Adrenal gland (tissue), 9 donors: ENCODE measurements at regions not wholly inside any gene's neighbourhood (a gene's known extent, or its start where the extent isn't known, plus 50 kb on each side); places are given as distances from the start of the nearest gene placed in this dataset.

Source experiments
- DNase-seq, 7 donors: peaks; one replicate each; pipeline ENCODE4 v3.0.0-alpha.2; 2019 to 2020
- H3K27ac ChIP-seq, 5 donors: fragments of 200-600 bp; sonication (generic) in 4 of 5; 1 replicate in 3 of 5; 2 replicates in 2 of 5; pipeline versions ENCODE4 v1.5.1 to v1.8.0; 2016 to 2020; ENCODE audit warnings: mild to moderate bottlenecking in 1 of 5
- H3K27me3 ChIP-seq: fragments of 200-600 bp; 2 replicates; pipeline ENCODE4 v1.8.0; 2021
- H3K36me3 ChIP-seq, 2 donors: fragments of 200-600 bp; replicated peaks in 1 of 2; 1 replicate in 1 of 2; 2 replicates in 1 of 2; pipeline versions ENCODE4 v1.5.1 to v1.8.0; 2018 to 2022
- H3K4me1 ChIP-seq, 2 donors: fragments of 200-600 bp; replicated peaks in 1 of 2; 1 replicate in 1 of 2; 2 replicates in 1 of 2; pipeline versions ENCODE4 v1.5.1 to v1.8.0; 2018 to 2021
- H3K4me3 ChIP-seq, 4 donors: fragments of 200-600 bp; sonication (generic) in 3 of 4; one replicate each; pipeline ENCODE4 v1.5.1; 2016 to 2018
- H3K9me3 ChIP-seq, 3 donors: fragments of 200-600 bp; sonication (generic) in 1 of 3; replicated peaks in 1 of 3; 1 replicate in 2 of 3; 2 replicates in 1 of 3; pipeline versions ENCODE4 v1.5.1 to v1.8.0; 2016 to 2021
- POLR2A ChIP-seq, 2 donors: fragments of 450-650 bp; IDR thresholded peaks; one replicate each; pipeline ENCODE4 v1.6.1; 2017; ENCODE audit warnings: antibody characterized with exemption in 2 of 2, mild to moderate bottlenecking in 2 of 2, moderate library complexity in 1 of 2
- WGBS, 4 donors: extraction: QIAGEN DNeasy Blood & Tissue Kit in 2 of 4; methylation state at CpG; one replicate each; pipeline versions ENCODE4 v1.1.5 to v1.1.7; 2013 to 2017; 5-methylcytosine and 5-hydroxymethylcytosine counted together
- intact Hi-C, 2 donors: fragments of 100-400 bp; cut with DNase I; formaldehyde crosslinking; loops; one replicate each; pipeline versions ENCODE4 v1.14.1 to v1.15.0; 2022 to 2023
- TF ChIP-seq, protein P1 (sequence below), 6 experiments: fragments of 450-650 bp in 4 of 6; fragments of 200-600 bp in 2 of 6; sonication (generic) in 1 of 6; IDR thresholded peaks; 1 replicate in 5 of 6; 2 replicates in 1 of 6; pipeline versions ENCODE4 v1.5.1 to v1.8.0; 2016 to 2021; ENCODE audit warnings: antibody characterized with exemption in 6 of 6, mild to moderate bottlenecking in 2 of 6, moderate library complexity in 1 of 6
- donor health status: healthy with polysubstance abuse.
- donor health status: Bipolar disorder and iron deficiency.
- donor health status: DM: yes; HTN: yes; CAD: no.
- donor health status: DM: no; HTN: no; CAD: no.
- donor health status: DM: no; HTN: no; CAD: no.

DNA sequence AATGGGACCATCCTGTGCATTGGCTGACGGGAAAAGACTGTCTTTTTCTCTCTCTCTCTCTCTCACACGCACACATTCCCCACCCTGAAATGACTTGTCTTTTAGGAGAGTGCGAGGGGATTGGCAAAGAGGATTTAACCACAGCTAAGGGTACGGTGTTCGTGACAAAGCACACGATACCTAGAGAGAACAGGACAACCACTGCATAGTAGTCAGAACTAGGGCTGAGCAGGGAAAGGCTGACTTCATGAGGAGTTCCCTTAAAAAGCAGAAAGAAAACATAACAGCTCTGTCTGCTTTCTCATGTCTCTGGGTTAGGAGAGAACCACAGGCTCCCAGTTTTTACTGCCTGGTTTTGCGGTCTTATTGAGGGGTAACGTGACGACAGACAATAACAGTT, 742.8 kb upstream of the SOX9 start:
- intact Hi-C loops = no loop called here
- Histone ChIP-seq H3K9me3 (no peaks in the 10 kb centered on the region), H3K27me3 (no peaks in the 10 kb centered on the region), H3K4me1 (no peaks in the 10 kb centered on the region), H3K4me3 (no peak overlapping the region), H3K36me3 (no peaks in the 10 kb centered on the region), H3K27ac (no peak overlapping the region)
- no peak for DNase-seq
- WGBS, 4 donors = 78 to 84% (median 79%) methylated on average over 9 of the region's 9 CpGs
- TF ChIP-seq POLR2A (IDR thresholded peaks at IDR 0.05) = no peak
- TF ChIP-seq, protein P1, sequence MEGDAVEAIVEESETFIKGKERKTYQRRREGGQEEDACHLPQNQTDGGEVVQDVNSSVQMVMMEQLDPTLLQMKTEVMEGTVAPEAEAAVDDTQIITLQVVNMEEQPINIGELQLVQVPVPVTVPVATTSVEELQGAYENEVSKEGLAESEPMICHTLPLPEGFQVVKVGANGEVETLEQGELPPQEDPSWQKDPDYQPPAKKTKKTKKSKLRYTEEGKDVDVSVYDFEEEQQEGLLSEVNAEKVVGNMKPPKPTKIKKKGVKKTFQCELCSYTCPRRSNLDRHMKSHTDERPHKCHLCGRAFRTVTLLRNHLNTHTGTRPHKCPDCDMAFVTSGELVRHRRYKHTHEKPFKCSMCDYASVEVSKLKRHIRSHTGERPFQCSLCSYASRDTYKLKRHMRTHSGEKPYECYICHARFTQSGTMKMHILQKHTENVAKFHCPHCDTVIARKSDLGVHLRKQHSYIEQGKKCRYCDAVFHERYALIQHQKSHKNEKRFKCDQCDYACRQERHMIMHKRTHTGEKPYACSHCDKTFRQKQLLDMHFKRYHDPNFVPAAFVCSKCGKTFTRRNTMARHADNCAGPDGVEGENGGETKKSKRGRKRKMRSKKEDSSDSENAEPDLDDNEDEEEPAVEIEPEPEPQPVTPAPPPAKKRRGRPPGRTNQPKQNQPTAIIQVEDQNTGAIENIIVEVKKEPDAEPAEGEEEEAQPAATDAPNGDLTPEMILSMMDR (IDR thresholded peaks at IDR 0.05) = no peak

DNA sequence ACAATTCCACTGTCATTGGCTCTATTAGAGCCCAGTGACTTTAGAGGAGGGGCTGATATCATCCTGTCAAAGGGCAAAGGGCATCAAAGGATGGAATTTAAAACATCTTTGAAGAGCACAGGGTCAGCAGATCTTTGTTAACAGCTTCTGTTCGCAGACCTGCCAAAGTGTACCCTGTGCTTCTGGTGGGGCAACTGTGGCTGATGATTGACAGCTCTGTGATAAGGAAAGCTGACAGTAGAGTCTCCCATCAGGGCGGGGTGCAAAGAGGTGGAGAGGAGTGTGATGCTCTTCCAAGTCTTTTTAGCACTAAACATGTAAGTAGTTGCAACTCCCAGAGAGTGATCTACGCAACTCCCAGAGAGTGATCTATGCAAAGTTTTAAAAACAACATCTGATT, 742.1 kb upstream of the SOX9 start:
- DNase-seq = no peak
- no peak for TF ChIP-seq POLR2A (IDR thresholded peaks at IDR 0.05)
- TF ChIP-seq, protein P1 (IDR thresholded peaks at IDR 0.05) = no peak
- no peaks in the 10 kb centered on the region for H3K4me1 ChIP-seq
- intact Hi-C loops = no loop called here
- 65 to 77% (median 75%) methylated on average over 3 of the region's 3 CpGs for WGBS, 4 donors
- H3K36me3 ChIP-seq = no peaks in the 10 kb centered on the region
- H3K9me3 ChIP-seq = no peaks in the 10 kb centered on the region
- no peak overlapping the region for H3K4me3 ChIP-seq
- no peaks in the 10 kb centered on the region for H3K27me3 ChIP-seq
- H3K27ac ChIP-seq = no peak overlapping the region

DNA sequence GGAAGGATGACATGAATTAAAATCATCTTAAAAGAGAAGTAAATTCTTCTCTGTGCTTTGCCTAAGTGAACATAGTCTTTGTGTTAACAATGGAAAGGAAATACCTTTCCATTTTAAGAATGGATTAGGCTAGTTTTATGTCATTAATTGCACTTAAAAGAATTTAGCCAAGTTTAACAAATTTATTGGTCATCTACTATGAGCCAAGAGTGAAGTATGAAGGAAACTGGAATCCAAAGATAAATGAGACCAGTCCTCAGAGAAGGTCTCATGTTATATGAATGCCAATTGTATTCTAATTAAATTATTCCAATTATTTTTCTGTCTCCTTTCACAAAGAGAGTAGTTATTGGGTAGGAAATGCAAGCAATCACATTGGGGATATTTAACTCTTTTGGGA, 741.3 kb upstream of the SOX9 start:
- no peaks in the 10 kb centered on the region for H3K4me1 ChIP-seq
- no peak overlapping the region for H3K4me3 ChIP-seq
- no peaks in the 10 kb centered on the region for H3K36me3 ChIP-seq
- intact Hi-C loops = no loop called here
- no peak overlapping the region for H3K27ac ChIP-seq
- no peaks in the 10 kb centered on the region for H3K9me3 ChIP-seq
- no peak for DNase-seq
- H3K27me3 ChIP-seq = no peaks in the 10 kb centered on the region
- TF ChIP-seq, protein P1 (IDR thresholded peaks at IDR 0.05) = no peak
- TF ChIP-seq POLR2A (IDR thresholded peaks at IDR 0.05) = no peak

DNA sequence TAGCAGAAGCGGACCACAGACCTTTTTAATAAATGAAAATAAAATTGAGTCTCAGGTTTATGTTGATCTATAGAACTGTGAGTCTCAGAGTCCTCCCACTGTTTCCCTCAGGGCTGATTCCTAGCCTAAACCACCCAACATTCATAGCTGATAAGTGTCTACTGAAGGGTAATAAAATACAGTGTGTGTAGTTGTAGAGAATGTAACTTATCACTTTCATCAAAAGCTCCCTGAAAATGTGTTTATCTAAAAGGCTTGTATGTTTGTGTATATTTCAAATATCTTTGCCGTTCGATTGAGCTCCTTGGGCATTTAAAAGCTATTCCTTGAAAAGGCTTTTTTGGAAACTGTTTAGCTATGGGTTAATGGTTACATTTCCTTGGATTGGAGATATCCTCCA, 740.3 kb upstream of the SOX9 start:
- no peak for DNase-seq
- H3K27ac ChIP-seq = no peak overlapping the region
- H3K27me3 ChIP-seq = no peaks in the 10 kb centered on the region
- no peaks in the 10 kb centered on the region for H3K9me3 ChIP-seq
- TF ChIP-seq, protein P1 (IDR thresholded peaks at IDR 0.05) = no peak
- TF ChIP-seq POLR2A (IDR thresholded peaks at IDR 0.05) = no peak
- no peaks in the 10 kb centered on the region for H3K4me1 ChIP-seq
- intact Hi-C loops = no loop called here
- H3K4me3 ChIP-seq = no peak overlapping the region
- no peaks in the 10 kb centered on the region for H3K36me3 ChIP-seq
- WGBS, 4 donors = 65 to 89% (median 72%) methylated on average over 3 of the region's 3 CpGs
